NT2/D1 (cell line): ENCODE measurements at regions not wholly inside any gene's neighbourhood (a gene's known extent, or its start where the extent isn't known, plus 50 kb on each side); places are given as distances from the start of the nearest gene placed in this dataset.

Source experiments
- SUZ12 ChIP-seq: IDR thresholded peaks from 2 replicates; pipeline ENCODE4 v1.6.1; 2011; ENCODE audit not compliant: insufficient read length, insufficient read depth; ENCODE audit errors: extremely low read depth
- YY1 ChIP-seq: IDR thresholded peaks from 2 replicates; pipeline ENCODE4 v1.6.1; 2011; ENCODE audit not compliant: insufficient read length, insufficient read depth
- ZNF274 ChIP-seq: IDR thresholded peaks from 2 replicates; pipeline ENCODE4 v1.6.1; 2011; ENCODE audit warnings: mild to moderate bottlenecking, low read depth, low read length

GRCh38 chr2:18410543-18410942, 149.9 kb downstream of the RDH14 start:
- TF ChIP-seq ZNF274 = no peak
- no peak for TF ChIP-seq SUZ12
- no peak for TF ChIP-seq YY1
